ENCODE measurements at regions not wholly inside any gene's neighbourhood (a gene's known extent, or its start where the extent isn't known, plus 50 kb on each side); places are given as distances from the start of the nearest gene placed in this dataset.

- in situ Hi-C loops (cut with HindIII; ENCODE audit: low sequenced_read_pairs): no loop called here
- DNase-seq (ENCODE audit: low spot score): no peak
These were observed 245.3 kb downstream of the EPM2A start for GRCh38 chr6:145490068-145490467.

GRCh38 chr6:145491126-145491525 is 244.2 kb downstream of the EPM2A start:
- in situ Hi-C loops (cut with HindIII; ENCODE audit: low sequenced_read_pairs): no loop called here
- DNase-seq (ENCODE audit: low spot score): no peak

- in situ Hi-C loops (cut with HindIII; ENCODE audit: low sequenced_read_pairs): no loop called here
- no peak for DNase-seq (ENCODE audit: low spot score)
These were observed 238.3 kb downstream of the EPM2A start for GRCh38 chr6:145497006-145497405.

DNA sequence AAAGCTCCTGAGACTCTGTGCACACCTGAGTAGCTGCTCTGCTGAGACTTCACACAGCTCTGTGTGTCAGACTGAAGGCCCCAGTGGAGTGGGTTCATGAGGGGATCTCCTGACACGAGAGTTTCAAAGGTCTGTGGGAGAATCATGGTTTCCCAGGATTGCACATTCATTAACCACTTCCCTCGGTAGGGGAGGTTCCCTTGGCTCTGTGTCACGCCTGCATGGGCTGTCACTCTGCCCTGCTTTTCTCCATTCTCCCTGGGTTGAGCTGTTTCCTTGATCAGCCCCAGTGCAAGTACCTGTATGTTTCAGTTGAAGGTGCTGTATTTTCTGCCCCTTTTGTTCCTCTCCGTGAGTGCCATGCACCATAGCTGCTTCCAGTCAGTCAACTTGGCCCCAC is 236.9 kb downstream of the EPM2A start:
- no peak for DNase-seq (ENCODE audit: low spot score)
- in situ Hi-C loops (cut with HindIII; ENCODE audit: low sequenced_read_pairs): no loop called here

DNA sequence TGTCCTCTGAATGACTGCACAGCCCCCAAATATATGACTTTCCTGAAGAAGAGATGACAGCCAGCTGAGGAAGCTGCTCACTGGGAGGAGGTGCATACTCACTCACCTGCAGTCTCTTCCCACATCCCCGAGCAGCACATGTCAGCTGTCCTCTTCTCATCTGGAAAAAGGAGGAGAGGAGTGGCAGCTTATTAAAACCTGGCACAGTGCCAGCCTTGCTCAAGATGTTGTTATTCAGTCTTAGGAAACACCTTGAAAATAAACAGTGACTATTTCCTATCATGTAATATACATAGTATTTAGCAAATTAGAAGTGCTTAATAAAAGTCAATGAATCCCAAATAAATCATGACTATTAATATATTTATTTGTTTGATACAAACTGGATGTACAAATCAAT is 232.9 kb downstream of the EPM2A start:
- peak; percentile 4 for DNase-seq (ENCODE audit: low spot score)
- in situ Hi-C loops (cut with HindIII; ENCODE audit: low sequenced_read_pairs): no loop called here

DNA sequence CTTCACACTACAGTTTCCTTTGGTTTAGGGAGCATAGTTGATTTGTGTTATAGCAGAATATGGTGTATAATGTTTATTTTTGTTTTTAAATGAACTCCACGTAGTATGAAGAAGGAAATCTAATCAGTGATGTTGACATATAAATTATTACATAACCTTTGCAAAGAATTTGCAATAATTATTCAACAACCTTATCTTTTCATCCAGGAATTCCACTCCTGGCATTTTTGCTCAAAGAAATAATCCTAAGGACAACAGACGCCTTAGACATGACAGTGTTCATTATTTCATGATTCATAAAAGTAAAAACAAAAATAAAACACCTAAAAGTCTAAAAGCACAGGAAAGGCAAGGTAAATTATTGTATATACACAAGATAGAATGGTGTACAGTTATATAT is 229.2 kb downstream of the EPM2A start:
- DNase-seq (ENCODE audit: low spot score): no peak
- in situ Hi-C loops (cut with HindIII; ENCODE audit: low sequenced_read_pairs): no loop called here

DNA sequence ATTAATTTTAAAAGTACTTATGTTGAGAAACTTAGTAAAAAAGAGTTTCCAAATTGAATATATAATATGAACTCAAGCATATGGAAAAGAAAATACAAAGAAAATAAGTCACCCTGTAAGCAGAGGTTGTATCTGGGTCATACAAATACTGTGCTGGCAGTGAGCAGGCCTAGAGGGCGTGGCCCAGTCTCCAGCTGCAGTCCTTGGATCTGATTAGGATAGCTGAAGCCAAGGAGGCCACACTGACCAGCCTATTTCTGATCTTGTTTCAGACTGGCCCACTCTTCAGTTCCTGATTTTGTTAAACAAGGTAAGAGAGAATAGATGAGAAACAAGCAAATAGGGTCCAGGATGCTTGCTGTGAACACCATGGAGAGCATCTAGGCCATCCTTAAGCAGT is 228.8 kb downstream of the EPM2A start:
- no peak for DNase-seq (ENCODE audit: low spot score)
- in situ Hi-C loops (cut with HindIII; ENCODE audit: low sequenced_read_pairs): no loop called here

DNA sequence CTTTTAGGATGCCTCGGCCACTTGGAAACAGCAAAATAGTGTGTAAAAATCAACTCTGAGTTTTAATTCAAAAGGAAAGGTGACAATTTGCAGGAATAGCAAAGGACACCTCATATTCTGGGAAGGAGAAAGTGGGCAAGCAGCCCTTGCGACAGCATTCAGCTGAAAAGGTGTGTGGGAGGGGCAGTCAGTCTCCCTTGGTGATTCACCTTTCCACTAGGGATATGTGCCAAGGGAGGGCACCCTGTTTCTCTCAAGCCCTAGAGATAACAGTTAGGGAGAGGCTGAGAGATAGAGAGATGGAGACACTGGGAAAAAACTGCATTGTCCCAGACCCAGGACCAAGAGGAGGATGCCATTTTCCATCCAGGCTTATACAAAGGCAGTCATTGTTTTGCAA is 228.1 kb downstream of the EPM2A start:
- DNase-seq (ENCODE audit: low spot score): no peak
- in situ Hi-C loops (cut with HindIII; ENCODE audit: low sequenced_read_pairs): no loop called here

- DNase-seq (ENCODE audit: low spot score): no peak
These were observed 227.2 kb downstream of the EPM2A start for GRCh38 chr6:145508107-145508506.

DNA sequence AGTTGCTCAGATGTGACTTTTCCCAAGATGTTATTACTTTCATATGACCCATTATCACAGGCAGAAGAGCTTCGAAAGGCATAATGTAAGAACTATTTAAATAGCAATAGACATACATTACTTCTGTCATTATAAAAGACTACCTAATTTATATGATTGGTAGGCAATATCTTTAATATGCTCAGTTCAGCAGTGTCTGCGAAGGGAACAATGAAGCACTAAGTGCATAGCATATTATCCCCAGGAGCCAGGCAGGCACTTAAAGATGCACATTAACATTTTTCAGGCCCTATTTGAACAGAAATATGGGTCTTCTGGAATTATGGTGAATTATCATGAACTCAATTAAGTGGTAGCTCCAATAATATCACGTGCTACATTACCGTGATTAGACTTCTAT is 217.8 kb downstream of the EPM2A start:
- in situ Hi-C loops (cut with HindIII; ENCODE audit: low sequenced_read_pairs): no loop called here
- no peak for DNase-seq (ENCODE audit: low spot score)

More at GRCh38 chr6:145508107-145508506, 227.2 kb downstream of the EPM2A start:
- in situ Hi-C loops (cut with HindIII; ENCODE audit: low sequenced_read_pairs): no loop called here

DNA sequence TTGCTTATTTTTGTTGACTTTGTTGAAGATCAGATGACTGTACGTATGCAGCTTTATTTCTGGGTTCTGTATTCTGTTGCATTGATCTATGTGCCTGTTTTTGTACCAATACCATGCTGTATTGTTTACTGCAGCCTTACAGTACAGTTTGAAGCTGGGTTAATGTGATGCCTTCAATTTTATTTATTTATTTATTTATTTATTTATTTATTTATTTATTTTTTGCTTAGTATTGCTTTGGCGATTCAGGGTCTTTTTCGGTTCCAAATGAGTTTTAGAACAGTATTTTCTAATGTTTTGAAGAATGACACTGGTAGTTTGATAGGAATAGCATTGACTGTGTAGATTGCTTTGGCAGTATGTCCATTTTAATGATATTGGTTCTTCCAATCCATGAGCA is 210.3 kb downstream of the EPM2A start:
- in situ Hi-C loops (cut with HindIII; ENCODE audit: low sequenced_read_pairs): no loop called here
- DNase-seq (ENCODE audit: low spot score): no peak

GRCh38 chr6:145529582-145529981 is 205.7 kb downstream of the EPM2A start:
- no peak for DNase-seq (ENCODE audit: low spot score)
- in situ Hi-C loops (cut with HindIII; ENCODE audit: low sequenced_read_pairs): no loop called here

DNA sequence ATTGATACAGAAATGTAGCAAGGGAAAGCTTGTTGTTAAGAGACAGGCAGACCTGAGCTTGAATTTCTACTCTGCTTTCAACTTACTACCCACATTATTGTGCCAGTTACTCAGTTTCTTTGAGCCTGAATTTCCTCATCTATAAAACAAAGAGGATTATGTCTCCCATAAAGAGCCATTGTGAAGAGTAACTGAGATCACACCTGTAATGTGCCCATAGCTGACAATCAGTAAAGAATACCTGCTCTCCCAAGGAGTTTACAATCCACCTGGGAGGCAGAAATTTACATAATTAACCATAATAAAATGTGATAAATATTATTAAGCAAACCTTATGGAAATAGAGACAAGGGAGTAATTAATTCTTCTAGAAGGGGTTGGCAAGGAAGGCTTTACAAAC is 204.9 kb downstream of the EPM2A start:
- no peak for DNase-seq (ENCODE audit: low spot score)
- in situ Hi-C loops (cut with HindIII; ENCODE audit: low sequenced_read_pairs): no loop called here

DNA sequence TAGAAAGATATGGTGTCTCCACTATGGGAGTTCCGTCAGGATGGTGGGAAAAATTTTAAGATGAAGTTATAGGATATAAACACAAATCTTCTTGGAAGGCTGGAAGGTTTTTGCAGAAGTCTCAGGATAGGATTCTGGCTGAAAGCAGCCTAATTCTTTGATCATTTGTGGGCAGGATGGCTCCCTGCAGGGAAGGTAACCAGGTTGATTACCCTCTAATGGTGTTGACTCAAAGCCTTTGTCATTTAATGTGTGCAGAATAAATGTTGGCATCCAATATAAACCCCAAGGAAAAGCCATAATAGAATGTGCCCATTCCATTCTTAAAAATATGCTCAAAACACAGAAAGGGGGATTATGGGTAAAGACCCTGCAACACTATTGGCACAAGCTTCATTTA is 204.3 kb downstream of the EPM2A start:
- DNase-seq (ENCODE audit: low spot score): no peak
- in situ Hi-C loops (cut with HindIII; ENCODE audit: low sequenced_read_pairs): no loop called here

GRCh38 chr6:145531822-145532221 is 203.5 kb downstream of the EPM2A start:
- in situ Hi-C loops (cut with HindIII; ENCODE audit: low sequenced_read_pairs): no loop called here
- no peak for DNase-seq (ENCODE audit: low spot score)

- in situ Hi-C loops (cut with HindIII; ENCODE audit: low sequenced_read_pairs): no loop called here
These were observed 203.0 kb downstream of the EPM2A start for GRCh38 chr6:145532361-145532760.

DNA sequence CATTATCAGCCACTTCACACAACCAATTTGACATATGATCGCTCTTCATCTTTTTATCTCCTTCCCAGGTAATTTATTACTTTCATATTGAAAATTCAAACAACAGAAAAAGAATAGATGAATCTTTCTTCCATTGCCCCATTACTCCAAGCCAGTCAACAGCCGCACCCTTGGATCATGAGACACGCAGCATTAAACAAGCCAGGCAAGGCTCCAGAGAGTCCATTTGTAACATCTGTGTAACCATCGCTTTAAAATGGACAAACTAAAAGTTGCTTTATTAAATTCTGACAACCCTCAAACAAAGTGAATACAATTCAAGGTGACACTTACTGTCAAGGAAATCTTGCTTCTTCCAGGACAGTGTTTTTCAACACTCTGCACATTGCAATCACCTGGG is 200.3 kb downstream of the EPM2A start:
- in situ Hi-C loops (cut with HindIII; ENCODE audit: low sequenced_read_pairs): no loop called here
- no peak for DNase-seq (ENCODE audit: low spot score)

More at GRCh38 chr6:145532361-145532760, 203.0 kb downstream of the EPM2A start:
- DNase-seq (ENCODE audit: low spot score): no peak

DNA sequence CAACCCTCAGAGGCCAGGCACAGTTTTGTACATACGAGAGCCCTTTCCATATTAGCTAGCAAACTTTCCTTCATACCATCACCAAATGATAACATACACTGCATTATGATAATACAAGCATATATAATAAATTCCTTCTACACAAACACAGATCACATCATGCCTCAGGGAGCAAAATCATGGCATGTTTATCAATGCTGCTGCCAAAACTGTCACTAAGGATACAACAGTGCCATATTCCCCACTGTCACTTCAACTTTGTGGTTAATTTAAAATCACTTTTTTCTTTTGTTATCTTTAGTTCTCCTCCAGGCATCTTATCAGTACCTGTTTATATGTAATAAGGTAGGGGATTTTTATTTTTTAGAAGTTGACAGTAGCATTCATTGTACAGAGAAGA is 196.3 kb downstream of the EPM2A start:
- no peak for DNase-seq (ENCODE audit: low spot score)
- in situ Hi-C loops (cut with HindIII; ENCODE audit: low sequenced_read_pairs): no loop called here

GRCh38 chr6:145539831-145540230 is 195.5 kb downstream of the EPM2A start:
- in situ Hi-C loops (cut with HindIII; ENCODE audit: low sequenced_read_pairs): no loop called here
- no peak for DNase-seq (ENCODE audit: low spot score)

DNA sequence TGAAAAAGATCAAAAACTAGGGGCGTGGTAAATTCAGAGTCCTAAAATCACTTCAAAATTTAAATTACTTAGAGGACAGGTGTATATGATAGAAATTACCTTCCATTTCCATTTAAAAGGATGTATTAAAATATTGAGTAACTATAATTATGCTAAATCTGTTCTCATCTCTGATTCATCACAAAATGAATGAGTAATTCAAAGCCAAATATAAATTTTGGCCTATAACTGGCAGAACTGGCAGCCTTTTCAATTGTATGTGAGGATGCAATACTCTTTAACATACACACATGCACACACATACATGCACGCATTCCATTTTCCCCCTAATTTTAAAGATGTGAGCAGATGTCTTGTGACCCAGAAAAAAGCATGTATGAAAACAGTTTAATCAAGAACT is 194.6 kb downstream of the EPM2A start:
- in situ Hi-C loops (cut with HindIII; ENCODE audit: low sequenced_read_pairs): no loop called here
- DNase-seq (ENCODE audit: low spot score): no peak

- DNase-seq (ENCODE audit: low spot score): no peak
- in situ Hi-C loops (cut with HindIII; ENCODE audit: low sequenced_read_pairs): no loop called here
These were observed 191.3 kb downstream of the EPM2A start for GRCh38 chr6:145544041-145544440.

DNA sequence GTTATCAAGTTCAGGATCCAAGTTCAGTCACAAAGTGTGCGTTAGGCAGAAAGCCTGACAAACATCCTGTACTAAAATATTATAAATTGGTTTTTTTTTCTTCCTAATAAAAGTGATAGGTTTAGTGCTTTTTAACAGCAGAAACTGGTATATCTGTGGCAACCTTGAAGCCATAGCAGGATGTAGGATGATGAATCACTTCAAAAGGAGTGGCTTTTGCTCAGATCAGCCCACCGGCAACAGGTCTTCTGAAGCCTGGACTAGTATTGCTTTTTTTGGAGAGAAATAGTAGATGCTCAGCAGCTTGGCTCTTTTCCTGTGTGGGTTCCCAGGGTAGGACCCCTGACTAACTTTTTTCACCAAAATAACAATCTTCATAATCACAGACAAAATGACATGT is 190.8 kb downstream of the EPM2A start:
- in situ Hi-C loops (cut with HindIII; ENCODE audit: low sequenced_read_pairs): no loop called here
- no peak for DNase-seq (ENCODE audit: low spot score)
